ENCODE measurements at regions not wholly inside any gene's neighbourhood (a gene's known extent, or its start where the extent isn't known, plus 50 kb on each side); places are given as distances from the start of the nearest gene placed in this dataset.
"Not testable (repeated sequence)": the region's sequence is repeated elsewhere in the genome, so short reads cannot be mapped to it uniquely, and the experiment has no call there.

- no peaks in the 10 kb centered on the region for H3K4me1 ChIP-seq (ENCODE audit: control insufficient read depth in 1 of 2, insufficient read depth in 2 of 2, low read length in 2 of 2)
- no peak for TF ChIP-seq CTCF (IDR thresholded peaks at IDR 0.05)
- no peaks in the 10 kb centered on the region for H3K36me3 Mint-ChIP-seq
Measured at GRCh38 chr2:122570641-122571040, 815.2 kb downstream of the TSN start.

GRCh38 chr2:122571471-122571870, 816.0 kb downstream of the TSN start:
- H3K27ac ChIP-seq (ENCODE audit: low read depth in 1 of 2, low read length in 2 of 2); H3K4me1 ChIP-seq (ENCODE audit: control insufficient read depth in 1 of 2, insufficient read depth in 2 of 2, low read length in 2 of 2); H3K9me3 ChIP-seq (replicated peaks in 1 of 2; ENCODE audit: control insufficient read depth in 1 of 2, insufficient read depth in 1 of 2, low read length in 2 of 2); H3K4me3 Mint-ChIP-seq; H3K27me3 ChIP-seq (ENCODE audit: control insufficient read depth in 2 of 2, insufficient read depth in 2 of 2, low read length in 2 of 2); H3K9me3 Mint-ChIP-seq; H3K79me2 ChIP-seq (ENCODE audit: insufficient read depth, low read length); H3K27ac Mint-ChIP-seq; H3K4me2 ChIP-seq (replicated peaks; ENCODE audit: extremely low read depth, low read length, poor library complexity, severe bottlenecking); intact Hi-C loops (cut with micrococcal nuclease); H3K27me3 Mint-ChIP-seq (ENCODE audit: low read depth in 3 of 3); H3K9ac ChIP-seq (ENCODE audit: insufficient read depth, low read length, poor library complexity, severe bottlenecking); H3K36me3 Mint-ChIP-seq; H2AFZ ChIP-seq (ENCODE audit: insufficient read depth, low read depth, low read length, poor library complexity, severe bottlenecking); H3K4me3 ChIP-seq (replicated peaks in 1 of 3; ENCODE audit: low read depth in 2 of 3, low read length in 3 of 3); H4K20me1 ChIP-seq (ENCODE audit: insufficient read depth, low read length); DNase-seq; H3K36me3 ChIP-seq (replicated peaks in 1 of 2; ENCODE audit: control insufficient read depth in 1 of 2, insufficient read depth in 2 of 2, low read length in 2 of 2); H3K4me1 Mint-ChIP-seq: not testable (repeated sequence)

More at GRCh38 chr2:122570641-122571040, 815.2 kb downstream of the TSN start:
- no peaks in the 10 kb centered on the region for H3K79me2 ChIP-seq (ENCODE audit: insufficient read depth, low read length)
- intact Hi-C loops (cut with micrococcal nuclease) = no loop called here
- no peaks in the 10 kb centered on the region for H3K36me3 ChIP-seq (replicated peaks in 1 of 2; ENCODE audit: control insufficient read depth in 1 of 2, insufficient read depth in 2 of 2, low read length in 2 of 2)
- no peak for DNase-seq
- no peak overlapping the region for H3K4me3 ChIP-seq (replicated peaks in 1 of 3; ENCODE audit: low read depth in 2 of 3, low read length in 3 of 3)
- H3K4me1 Mint-ChIP-seq = no peaks in the 10 kb centered on the region
- H3K27me3 Mint-ChIP-seq (ENCODE audit: low read depth in 3 of 3) = no peaks in the 10 kb centered on the region
- H4K20me1 ChIP-seq (ENCODE audit: insufficient read depth, low read length) = no peaks in the 10 kb centered on the region
- WGBS (ENCODE audit: insufficient coverage) = 91% methylated on average over 7 of the region's 15 CpGs
- no peak overlapping the region for H3K27ac ChIP-seq (ENCODE audit: low read depth in 1 of 2, low read length in 2 of 2)
- no peak overlapping the region for H3K4me3 Mint-ChIP-seq
- no peak overlapping the region for H2AFZ ChIP-seq (ENCODE audit: insufficient read depth, low read depth, low read length, poor library complexity, severe bottlenecking)
- H3K4me2 ChIP-seq (replicated peaks; ENCODE audit: extremely low read depth, low read length, poor library complexity, severe bottlenecking) = no peak overlapping the region
- H3K9me3 Mint-ChIP-seq = peaks cover 0 to 7% (median 2%) of the 10 kb centered on the region in 7 donors
- peaks cover 7 to 9% of the 10 kb centered on the region in 2 donors for H3K9me3 ChIP-seq (replicated peaks in 1 of 2; ENCODE audit: control insufficient read depth in 1 of 2, insufficient read depth in 1 of 2, low read length in 2 of 2)
- H3K9ac ChIP-seq (ENCODE audit: insufficient read depth, low read length, poor library complexity, severe bottlenecking) = no peak overlapping the region
- no peak overlapping the region for H3K27ac Mint-ChIP-seq
- H3K27me3 ChIP-seq (ENCODE audit: control insufficient read depth in 2 of 2, insufficient read depth in 2 of 2, low read length in 2 of 2) = no peaks in the 10 kb centered on the region
